Stomach (tissue), 8 donors: ENCODE measurements at regions not wholly inside any gene's neighbourhood (a gene's known extent, or its start where the extent isn't known, plus 50 kb on each side); places are given as distances from the start of the nearest gene placed in this dataset.

Experiments
- DNase-seq, 2 donors: peaks; one replicate each; pipeline versions ENCODE4 v3.0.0 to v3.0.0-alpha.2; 2013 to 2019
- H3K27ac ChIP-seq, 5 donors: fragments of 200-600 bp in 4 of 5; sonication (generic) in 4 of 5; one replicate each; pipeline ENCODE4 v1.5.1; 2013 to 2019; ENCODE audit warnings: mild to moderate bottlenecking in 1 of 5, moderate library complexity in 1 of 5
- H3K27me3 ChIP-seq, 3 donors: fragments of 200-600 bp; sonication (generic); one replicate each; pipeline ENCODE4 v1.5.1; 2017 to 2019; ENCODE audit warnings: mixed run types in 1 of 3
- H3K36me3 ChIP-seq, 4 donors: fragments of 200-600 bp; sonication (generic); 1 replicate in 3 of 4; 2 replicates in 1 of 4; pipeline ENCODE4 v1.5.1; 2016 to 2019
- H3K4me1 ChIP-seq, 4 donors: fragments of 200-600 bp; sonication (generic); one replicate each; pipeline ENCODE4 v1.5.1; 2016 to 2019
- H3K4me3 ChIP-seq, 4 donors: fragments of 200-600 bp; sonication (generic) in 3 of 4; one replicate each; pipeline ENCODE4 v1.5.1; 2016 to 2019; ENCODE audit warnings: mild to moderate bottlenecking in 1 of 4
- H3K9me3 ChIP-seq, 4 donors: fragments of 200-600 bp; sonication (generic); one replicate each; pipeline ENCODE4 v1.5.1; 2016 to 2019
- CTCF ChIP-seq, 7 experiments: fragments of 450-650 bp in 4 of 7; fragments of 200-600 bp in 3 of 7; sonication (generic) in 3 of 7; IDR thresholded peaks; one replicate each; pipeline ENCODE4 v1.5.1; 2016 to 2019; ENCODE audit warnings: antibody characterized with exemption in 7 of 7, control low read depth in 2 of 7, mild to moderate bottlenecking in 1 of 7
- EP300 ChIP-seq: sonication (generic); formaldehyde crosslinking; IDR thresholded peaks from one replicate; pipeline ENCODE4 v1.6.1; 2017; ENCODE audit warnings: antibody characterized with exemption
- POLR2A ChIP-seq, 4 donors: fragments of 450-650 bp; IDR thresholded peaks; one replicate each; pipeline ENCODE4 v1.6.1; 2016; ENCODE audit warnings: antibody characterized with exemption in 4 of 4, control low read depth in 2 of 4, mild to moderate bottlenecking in 1 of 4, moderate library complexity in 1 of 4
- POLR2AphosphoS5 ChIP-seq, 3 donors: sonication (generic); formaldehyde crosslinking; IDR thresholded peaks; one replicate each; pipeline ENCODE4 v1.6.1; 2016; ENCODE audit warnings: antibody characterized with exemption in 3 of 3
- WGBS, 5 donors: extraction: QIAGEN DNeasy Blood & Tissue Kit in 3 of 5; methylation state at CpG; one replicate each; pipeline versions ENCODE4 v1.1.5 to v1.1.7; 2013 to 2018; 5-methylcytosine and 5-hydroxymethylcytosine counted together
- intact Hi-C: fragments of 100-400 bp; cut with DNase I; formaldehyde crosslinking; loops from one replicate; pipeline ENCODE4 v1.15.1; 2023; ENCODE audit warnings: low total_unique reads
- donor health status: healthy with polysubstance abuse.
- donor health status: Bipolar disorder and iron deficiency.
- donor health status: healthy.

DNA sequence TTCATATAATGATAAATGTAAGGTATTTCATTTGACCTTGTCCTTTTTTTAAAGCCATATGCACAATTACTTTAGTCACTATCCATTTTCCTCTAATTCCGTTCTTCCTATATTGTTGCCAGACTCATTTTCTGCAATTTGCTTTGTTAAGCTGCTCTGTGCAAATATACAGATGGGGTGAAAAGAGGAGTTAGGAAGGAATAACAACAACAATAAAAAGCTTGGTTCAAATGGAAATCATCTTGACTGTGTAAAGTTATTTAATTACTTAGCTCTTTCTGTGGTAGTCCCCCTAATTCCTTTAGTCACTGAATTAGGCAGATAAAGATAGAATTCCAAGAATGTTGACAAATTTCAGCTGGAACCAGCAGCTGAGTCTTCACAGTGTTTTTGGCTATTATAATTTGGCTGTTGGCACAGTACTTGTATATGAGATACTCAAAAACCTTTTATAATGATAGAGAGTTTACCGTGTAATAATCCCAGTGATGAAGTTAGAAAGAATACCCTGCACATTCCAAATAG lies 838.0 kb downstream of the RPS29 start:
- TF ChIP-seq POLR2A (IDR thresholded peaks at IDR 0.05): no peak
- intact Hi-C loops: no loop called here
- H3K9me3 ChIP-seq: peaks cover 0 to 4% (median 0%) of the 10 kb centered on the region in 4 donors
- H3K4me3 ChIP-seq: no peak overlapping the region
- H3K4me1 ChIP-seq: no peaks in the 10 kb centered on the region
- WGBS, 5 donors: 52 to 65% (median 58%) methylated on average over 2 of the region's 2 CpGs
- H3K36me3 ChIP-seq: no peaks in the 10 kb centered on the region
- no peak overlapping the region for H3K27ac ChIP-seq
- H3K27me3 ChIP-seq: no peaks in the 10 kb centered on the region
- peak in 1 of 2 donors; percentile 28 for DNase-seq

DNA sequence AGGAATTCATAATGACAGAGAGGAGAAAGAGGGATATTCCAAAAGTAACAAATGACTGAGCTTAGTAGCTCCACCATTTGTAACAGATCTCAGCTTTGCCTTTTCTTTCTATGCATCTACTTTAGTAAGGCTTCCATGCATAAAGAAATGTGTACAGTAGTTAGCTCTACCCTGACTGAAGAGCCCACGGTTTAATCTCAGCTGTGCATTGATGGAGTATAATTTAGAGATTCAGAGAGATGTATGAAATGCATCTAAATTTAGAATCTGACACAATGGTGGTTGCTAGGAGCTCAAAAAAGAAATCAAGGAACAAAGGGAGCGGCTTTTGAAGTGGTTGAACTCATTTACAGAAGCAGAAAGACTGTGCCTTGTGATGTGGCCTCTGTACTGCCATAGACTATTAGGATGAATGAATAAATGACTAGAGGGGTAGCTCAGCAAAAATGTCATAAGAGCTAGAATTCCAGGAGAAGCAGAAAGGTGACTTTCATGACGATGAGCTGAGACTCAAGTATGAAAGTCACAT lies 838.6 kb downstream of the RPS29 start:
- Histone ChIP-seq H3K4me1 (no peaks in the 10 kb centered on the region), H3K27me3 (no peaks in the 10 kb centered on the region), H3K4me3 (no peak overlapping the region), H3K36me3 (no peaks in the 10 kb centered on the region), H3K9me3 (peaks cover 0 to 4% (median 0%) of the 10 kb centered on the region in 4 donors), H3K27ac (no peak overlapping the region)
- intact Hi-C loops: no loop called here
- WGBS, 5 donors: 62 to 71% (median 67%) methylated on average over 3 of the region's 3 CpGs
- TF ChIP-seq POLR2AphosphoS5 (IDR thresholded peaks at IDR 0.05) (no peak), POLR2A (IDR thresholded peaks at IDR 0.05) (no peak), CTCF (IDR thresholded peaks at IDR 0.05) (no peak), EP300 (no peak)
- no peak for DNase-seq

GRCh38 chr14:48744202-48744601 lies 842.0 kb downstream of the RPS29 start:
- TF ChIP-seq POLR2AphosphoS5 (IDR thresholded peaks at IDR 0.05) (no peak), EP300 (no peak), CTCF (IDR thresholded peaks at IDR 0.05) (no peak), POLR2A (IDR thresholded peaks at IDR 0.05) (no peak)
- WGBS, 5 donors: 50 to 74% (median 70%) methylated on average over 2 of the region's 2 CpGs
- H3K27me3 ChIP-seq: no peaks in the 10 kb centered on the region
- intact Hi-C loops: no loop called here
- no peaks in the 10 kb centered on the region for H3K36me3 ChIP-seq
- DNase-seq: no peak
- H3K9me3 ChIP-seq: peaks cover 0 to 4% (median 0%) of the 10 kb centered on the region in 4 donors
- H3K4me1 ChIP-seq: no peaks in the 10 kb centered on the region
- no peak overlapping the region for H3K27ac ChIP-seq
- no peak overlapping the region for H3K4me3 ChIP-seq

GRCh38 chr14:48738186-48738925 lies 847.8 kb downstream of the RPS29 start:
- Histone ChIP-seq H3K27ac (no peak overlapping the region), H3K9me3 (peaks cover 0 to 14% (median 11%) of the 10 kb centered on the region in 4 donors), H3K36me3 (no peaks in the 10 kb centered on the region), H3K4me3 (no peak overlapping the region), H3K27me3 (no peaks in the 10 kb centered on the region), H3K4me1 (no peaks in the 10 kb centered on the region)
- intact Hi-C loops: no loop called here
- DNase-seq: no peak
- 55 to 68% (median 63%) methylated on average over 1 of the region's 1 CpG for WGBS, 5 donors
- TF ChIP-seq EP300: no peak
- TF ChIP-seq CTCF (IDR thresholded peaks at IDR 0.05): no peak
- TF ChIP-seq POLR2A (IDR thresholded peaks at IDR 0.05): no peak
- no peak for TF ChIP-seq POLR2AphosphoS5 (IDR thresholded peaks at IDR 0.05)

DNA sequence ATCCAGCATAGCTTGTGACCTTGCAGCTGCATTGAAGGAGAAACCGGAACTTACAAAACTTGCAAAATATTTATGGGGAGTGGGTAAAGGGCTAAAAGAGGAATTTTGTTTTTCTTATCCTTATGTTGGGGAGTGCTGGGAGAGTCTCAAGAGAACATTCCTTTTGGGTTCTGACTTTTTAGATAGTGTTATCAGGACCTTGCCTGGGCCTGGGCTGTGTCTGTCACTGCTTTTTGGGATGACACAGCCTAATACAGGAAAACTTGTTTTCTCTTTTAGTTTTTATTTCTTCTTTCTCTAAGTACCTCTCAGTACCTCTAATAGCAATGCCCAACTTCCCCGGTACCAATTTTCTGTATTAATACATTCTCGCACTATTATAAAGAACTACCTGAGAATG lies 850.6 kb downstream of the RPS29 start:
- H3K27me3 ChIP-seq: no peaks in the 10 kb centered on the region
- no peaks in the 10 kb centered on the region for H3K4me1 ChIP-seq
- H3K4me3 ChIP-seq: no peak overlapping the region
- no peak overlapping the region for H3K27ac ChIP-seq
- 87 to 94% (median 93%) methylated on average over 3 of the region's 3 CpGs for whole genome bisulfite sequencing, 5 donors
- H3K9me3 ChIP-seq: peaks cover 0 to 14% (median 11%) of the 10 kb centered on the region in 4 donors
- TF ChIP-seq EP300: no peak
- no peak for TF ChIP-seq CTCF (IDR thresholded peaks at IDR 0.05)
- no peak for TF ChIP-seq POLR2AphosphoS5 (IDR thresholded peaks at IDR 0.05)
- DNase-seq: no peak
- H3K36me3 ChIP-seq: no peaks in the 10 kb centered on the region
- intact Hi-C loops: no loop called here
